ENCODE measurements at regions not wholly inside any gene's neighbourhood (a gene's known extent, or its start where the extent isn't known, plus 50 kb on each side); places are given as distances from the start of the nearest gene placed in this dataset.

GRCh38 chr6:12348530-12349511 lies 58.7 kb downstream of the EDN1 start:
- H3K4me2 ChIP-seq (ENCODE audit: low read length): peak overlapping the region; percentile 35
- H2AFZ ChIP-seq (ENCODE audit: low read depth, low read length): no peak overlapping the region
- no peak overlapping the region for H3K4me3 ChIP-seq (ENCODE audit: insufficient read depth, low read depth, low read length)
- H3K9ac ChIP-seq (ENCODE audit: low read length): no peak overlapping the region
- no peaks in the 10 kb centered on the region for H3K27me3 Mint-ChIP-seq (ENCODE audit: low read depth, unreplicated experiment)
- no peaks in the 10 kb centered on the region for H4K20me1 ChIP-seq (ENCODE audit: insufficient read depth, low read length)
- H3K79me2 ChIP-seq (ENCODE audit: insufficient read depth, low read length): no peaks in the 10 kb centered on the region
- TF ChIP-seq CTCF (IDR thresholded peaks at IDR 0.05; ENCODE audit: insufficient read depth, low read depth, low read length): no peak
- TF ChIP-seq EZH2 (IDR thresholded peaks at IDR 0.05; ENCODE audit: insufficient read depth, low read length): no peak
- peak overlapping the region; percentile 36 for H3K27ac ChIP-seq (ENCODE audit: low read depth, low read length)
- peaks cover 8% of the 10 kb centered on the region for H3K9me3 Mint-ChIP-seq (ENCODE audit: unreplicated experiment)
- H3K27me3 ChIP-seq (ENCODE audit: insufficient read depth, low read length): no peaks in the 10 kb centered on the region
- peak overlapping the region; percentile 69 for H3K27ac Mint-ChIP-seq (ENCODE audit: unreplicated experiment)
- H3K9me3 ChIP-seq (ENCODE audit: insufficient read depth, low read depth, low read length): peaks cover 7% of the 10 kb centered on the region
- no peaks in the 10 kb centered on the region for H3K36me3 ChIP-seq (ENCODE audit: insufficient read depth, low read length)
- peak; percentile 59 for FAIRE-seq
- H3K4me3 Mint-ChIP-seq (ENCODE audit: unreplicated experiment): no peak overlapping the region
- peaks cover 12% of the 10 kb centered on the region for H3K4me1 Mint-ChIP-seq (ENCODE audit: low read depth, unreplicated experiment)
- H3K4me1 ChIP-seq (ENCODE audit: insufficient read depth, low read length): peaks cover 13% of the 10 kb centered on the region
- H3K36me3 Mint-ChIP-seq (ENCODE audit: low read depth, unreplicated experiment): peaks cover 2% of the 10 kb centered on the region
- DNase-seq (ENCODE audit: low read depth): peak; percentile 88

GRCh38 chr6:12350644-12351170 lies 60.5 kb downstream of the EDN1 start:
- Histone ChIP-seq H3K27me3 (ENCODE audit: insufficient read depth, low read length) (no peaks in the 10 kb centered on the region), H4K20me1 (ENCODE audit: insufficient read depth, low read length) (no peaks in the 10 kb centered on the region), H2AFZ (ENCODE audit: low read depth, low read length) (no peak overlapping the region), H3K27ac (ENCODE audit: low read depth, low read length) (no peak overlapping the region), H3K4me3 (ENCODE audit: insufficient read depth, low read depth, low read length) (no peak overlapping the region), H3K36me3 (ENCODE audit: insufficient read depth, low read length) (no peaks in the 10 kb centered on the region), H3K79me2 (ENCODE audit: insufficient read depth, low read length) (no peaks in the 10 kb centered on the region), H3K9ac (ENCODE audit: low read length) (no peak overlapping the region), H3K4me1 (ENCODE audit: insufficient read depth, low read length) (peaks cover 15% of the 10 kb centered on the region), H3K9me3 (ENCODE audit: insufficient read depth, low read depth, low read length) (peaks cover 7% of the 10 kb centered on the region), H3K4me2 (ENCODE audit: low read length) (no peak overlapping the region)
- H3K4me1 Mint-ChIP-seq (ENCODE audit: low read depth, unreplicated experiment): peaks cover 18% of the 10 kb centered on the region
- no peak for TF ChIP-seq EZH2 (IDR thresholded peaks at IDR 0.05; ENCODE audit: insufficient read depth, low read length)
- no peak for TF ChIP-seq CTCF (IDR thresholded peaks at IDR 0.05; ENCODE audit: insufficient read depth, low read depth, low read length)
- no peak overlapping the region for H3K4me3 Mint-ChIP-seq (ENCODE audit: unreplicated experiment)
- peaks cover 8% of the 10 kb centered on the region for H3K9me3 Mint-ChIP-seq (ENCODE audit: unreplicated experiment)
- H3K27me3 Mint-ChIP-seq (ENCODE audit: low read depth, unreplicated experiment): no peaks in the 10 kb centered on the region
- H3K36me3 Mint-ChIP-seq (ENCODE audit: low read depth, unreplicated experiment): peaks cover 2% of the 10 kb centered on the region
- no peak for FAIRE-seq
- no peak overlapping the region for H3K27ac Mint-ChIP-seq (ENCODE audit: unreplicated experiment)
- no peak for DNase-seq (ENCODE audit: low read depth)

All from astrocyte (in vitro differentiated cells and primary cell).